AG04449 (cell line): ENCODE measurements at regions not wholly inside any gene's neighbourhood (a gene's known extent, or its start where the extent isn't known, plus 50 kb on each side); places are given as distances from the start of the nearest gene placed in this dataset.

ENCODE experiments used
- CTCF ChIA-PET: fragments of 350-600 bp; formaldehyde crosslinking; extraction: SDS; loops from one replicate; lab custom pipeline; 2021; ENCODE audit warnings: antibody characterized with exemption; lab: Yijun Ruan, JAX
- POLR2A ChIA-PET: fragments of 400-600, 350-600 bp; formaldehyde crosslinking; extraction: SDS; loops from one replicate; lab custom pipeline; 2020; ENCODE audit warnings: antibody characterized with exemption, inconsistent platforms; lab: Yijun Ruan, JAX
- DNase-seq: peaks from one replicate; pipeline ENCODE4 v3.0.0-alpha.2; 2010; ENCODE audit warnings: low read depth, low spot score
- H3K4me3 ChIP-seq: 2 replicates; pipeline ENCODE4 v1.5.1; 2011; ENCODE audit warnings: low read depth, mild to moderate bottlenecking, control low read depth, low read length
- CTCF ChIP-seq: IDR thresholded peaks from one replicate; pipeline ENCODE4 v1.5.1; 2011; ENCODE audit warnings: mild to moderate bottlenecking, moderate library complexity, low read length, control low read depth, inconsistent platforms; ENCODE audit not compliant: insufficient read depth; ENCODE audit errors: missing control alignments

GRCh38 chr3:80283783-80284182 lies 516.0 kb upstream of the ROBO1 start:
- DNase-seq, result no peak
- H3K4me3 ChIP-seq, result no peak overlapping the region
- POLR2A ChIA-PET, result no interaction called here
- no peak for TF ChIP-seq CTCF
- CTCF ChIA-PET, result no interaction called here

- no peak for DNase-seq
- no peak overlapping the region for H3K4me3 ChIP-seq
- TF ChIP-seq CTCF, result no peak
- ChIA-PET POLR2A (no interaction called here), CTCF (no interaction called here)
Observed at GRCh38 chr3:80278056-80278455, 510.3 kb upstream of the ROBO1 start.

GRCh38 chr3:80275120-80275519 lies 507.3 kb upstream of the ROBO1 start:
- CTCF ChIA-PET, result no interaction called here
- POLR2A ChIA-PET, result no interaction called here
- TF ChIP-seq CTCF, result no peak
- DNase-seq, result no peak
- no peak overlapping the region for H3K4me3 ChIP-seq

- TF ChIP-seq CTCF, result no peak
- POLR2A ChIA-PET, result no interaction called here
- CTCF ChIA-PET, result no interaction called here
- no peak for DNase-seq
- no peak overlapping the region for H3K4me3 ChIP-seq
Observed at GRCh38 chr3:80263260-80263659, 495.5 kb upstream of the ROBO1 start.

- no peak overlapping the region for H3K4me3 ChIP-seq
- ChIA-PET CTCF (no interaction called here), POLR2A (no interaction called here)
- no peak for TF ChIP-seq CTCF
- no peak for DNase-seq
Observed at GRCh38 chr3:80261082-80261481, 493.3 kb upstream of the ROBO1 start.

GRCh38 chr3:80259736-80260135 lies 491.9 kb upstream of the ROBO1 start:
- ChIA-PET CTCF (no interaction called here), POLR2A (no interaction called here)
- DNase-seq, result no peak
- no peak for TF ChIP-seq CTCF
- H3K4me3 ChIP-seq, result no peak overlapping the region
